ENCODE measurements at regions not wholly inside any gene's neighbourhood (a gene's known extent, or its start where the extent isn't known, plus 50 kb on each side); places are given as distances from the start of the nearest gene placed in this dataset.

- H4K20me1 ChIP-seq (ENCODE audit: insufficient read depth) = no peaks in the 10 kb centered on the region
- POLR2A ChIA-PET (ENCODE audit: unreplicated experiment) = no interaction called here
- CTCF ChIA-PET = no interaction called here
- no peak for DNase-seq
- no peaks in the 10 kb centered on the region for H3K36me3 ChIP-seq (ENCODE audit: low read depth)
- intact Hi-C loops (cut with micrococcal nuclease; ENCODE audit: unreplicated experiment) = no loop called here
- no peaks in the 10 kb centered on the region for H3K9me2 ChIP-seq (ENCODE audit: insufficient read depth)
- peaks cover 35% of the 10 kb centered on the region; the same call in 1 of the 2 replicates for H3K27me3 ChIP-seq (ENCODE audit: insufficient read depth, low read depth)
- H3K4me3 ChIP-seq = no peak overlapping the region
- H3K4me2 ChIP-seq = no peak overlapping the region
- BruUV-seq (replicated peaks) = no TSS peak
- H3F3A ChIP-seq (ENCODE audit: insufficient read depth, low read depth) = no peaks in the 10 kb centered on the region
- H3K79me2 ChIP-seq (ENCODE audit: low read depth) = no peaks in the 10 kb centered on the region
- no peaks in the 10 kb centered on the region for H3K4me1 ChIP-seq (replicated peaks; ENCODE audit: insufficient read depth)
- TF ChIP-seq EZH2 (IDR thresholded peaks at IDR 0.05; ENCODE audit: low read depth) = no peak
- TF ChIP-seq CTCF (conservative IDR thresholded peaks at IDR 0.05) = no peak
- no peak overlapping the region for H2AFZ ChIP-seq
- no peaks in the 10 kb centered on the region for H3K9me3 ChIP-seq (ENCODE audit: insufficient read depth, low read depth)
- no peak overlapping the region for H3K27ac ChIP-seq
Observed at GRCh38 chr2:129059476-129059875, 740.8 kb upstream of the HS6ST1 start.

- intact Hi-C loops (cut with micrococcal nuclease; ENCODE audit: unreplicated experiment) = no loop called here
- Histone ChIP-seq H3K27ac (no peak overlapping the region), H3K27me3 (ENCODE audit: insufficient read depth, low read depth) (peaks cover 17% of the 10 kb centered on the region), H3F3A (ENCODE audit: insufficient read depth, low read depth) (no peaks in the 10 kb centered on the region), H3K4me1 (replicated peaks; ENCODE audit: insufficient read depth) (no peaks in the 10 kb centered on the region), H3K9me2 (ENCODE audit: insufficient read depth) (no peaks in the 10 kb centered on the region), H4K20me1 (ENCODE audit: insufficient read depth) (no peaks in the 10 kb centered on the region), H3K4me2 (no peak overlapping the region), H3K79me2 (ENCODE audit: low read depth) (no peaks in the 10 kb centered on the region), H3K36me3 (ENCODE audit: low read depth) (no peaks in the 10 kb centered on the region), H3K9me3 (ENCODE audit: insufficient read depth, low read depth) (no peaks in the 10 kb centered on the region), H2AFZ (no peak overlapping the region), H3K4me3 (no peak overlapping the region)
- TF ChIP-seq CTCF (conservative IDR thresholded peaks at IDR 0.05) = no peak
- TF ChIP-seq EZH2 (IDR thresholded peaks at IDR 0.05; ENCODE audit: low read depth) = no peak
- ChIA-PET POLR2A (ENCODE audit: unreplicated experiment) (no interaction called here), CTCF (no interaction called here)
- BruUV-seq (replicated peaks) = no TSS peak
- DNase-seq = peak in 1 of 2 experiments; percentile 42
Observed at GRCh38 chr2:129061069-129061768, 742.6 kb upstream of the HS6ST1 start.

GRCh38 chr2:129061769-129062121 is 743.1 kb upstream of the HS6ST1 start:
- Histone ChIP-seq H4K20me1 (ENCODE audit: insufficient read depth) (no peaks in the 10 kb centered on the region), H3F3A (ENCODE audit: insufficient read depth, low read depth) (no peaks in the 10 kb centered on the region), H3K4me2 (no peak overlapping the region), H3K36me3 (ENCODE audit: low read depth) (no peaks in the 10 kb centered on the region), H3K9me2 (ENCODE audit: insufficient read depth) (no peaks in the 10 kb centered on the region), H2AFZ (no peak overlapping the region), H3K27me3 (ENCODE audit: insufficient read depth, low read depth) (peaks cover 12% of the 10 kb centered on the region), H3K4me1 (replicated peaks; ENCODE audit: insufficient read depth) (no peaks in the 10 kb centered on the region), H3K4me3 (no peak overlapping the region), H3K27ac (no peak overlapping the region), H3K79me2 (ENCODE audit: low read depth) (no peaks in the 10 kb centered on the region), H3K9me3 (ENCODE audit: insufficient read depth, low read depth) (no peaks in the 10 kb centered on the region)
- CTCF ChIA-PET = no interaction called here
- no TSS peak for BruUV-seq (replicated peaks)
- intact Hi-C loops (cut with micrococcal nuclease; ENCODE audit: unreplicated experiment) = no loop called here
- POLR2A ChIA-PET (ENCODE audit: unreplicated experiment) = no interaction called here
- TF ChIP-seq CTCF (conservative IDR thresholded peaks at IDR 0.05) (no peak), EZH2 (IDR thresholded peaks at IDR 0.05; ENCODE audit: low read depth) (no peak)
- no peak for DNase-seq
